HG02642 (cell line): ENCODE measurements at regions not wholly inside any gene's neighbourhood (a gene's known extent, or its start where the extent isn't known, plus 50 kb on each side); places are given as distances from the start of the nearest gene placed in this dataset.

Experiments
- ATAC-seq: cut with Tn5 transposase; IDR thresholded peaks from one replicate; pipeline ENCODE4 v1.9.1; 2021; ENCODE audit warnings: mild to moderate bottlenecking; ENCODE audit not compliant: unreplicated experiment, poor library complexity

GRCh38 chr3:160128056-160128455 lies 97.2 kb upstream of the C3orf80 start:
- ATAC-seq, result no peak

GRCh38 chr3:160129459-160130061 lies 95.7 kb upstream of the C3orf80 start:
- peak; percentile 50 for ATAC-seq

- ATAC-seq, result no peak
Measured at GRCh38 chr3:160130071-160130470, 95.2 kb upstream of the C3orf80 start.

GRCh38 chr3:160130950-160131349 lies 94.3 kb upstream of the C3orf80 start:
- no peak for ATAC-seq

GRCh38 chr3:160132226-160132625 lies 93.0 kb upstream of the C3orf80 start:
- no peak for ATAC-seq

GRCh38 chr3:160133757-160134156 lies 91.5 kb upstream of the C3orf80 start:
- no peak for ATAC-seq

- no peak for ATAC-seq
Measured at GRCh38 chr3:160134454-160134853, 90.8 kb upstream of the C3orf80 start.

- no peak for ATAC-seq
Measured at GRCh38 chr3:160134964-160135363, 90.3 kb upstream of the C3orf80 start.

- ATAC-seq, result peak; percentile 6
Measured at GRCh38 chr3:160135851-160136250, 89.4 kb upstream of the C3orf80 start.

GRCh38 chr3:160136421-160136820 lies 88.8 kb upstream of the C3orf80 start:
- ATAC-seq, result peak; percentile 43

- no peak for ATAC-seq
Measured at GRCh38 chr3:160139291-160139690, 85.9 kb upstream of the C3orf80 start.

- no peak for ATAC-seq
Measured at GRCh38 chr3:160140756-160141155, 84.5 kb upstream of the C3orf80 start.

GRCh38 chr3:160141485-160142185 lies 83.6 kb upstream of the C3orf80 start:
- no peak for ATAC-seq

- no peak for ATAC-seq
Measured at GRCh38 chr3:160143482-160143881, 81.7 kb upstream of the C3orf80 start.

GRCh38 chr3:160150066-160150465 lies 75.2 kb upstream of the C3orf80 start:
- no peak for ATAC-seq

GRCh38 chr3:160150525-160150924 lies 74.7 kb upstream of the C3orf80 start:
- ATAC-seq, result no peak

GRCh38 chr3:160152638-160153037 lies 72.6 kb upstream of the C3orf80 start:
- ATAC-seq, result no peak

- ATAC-seq, result no peak
Measured at GRCh38 chr3:160154033-160154432, 71.2 kb upstream of the C3orf80 start.

- ATAC-seq, result no peak
Measured at GRCh38 chr3:160154596-160154995, 70.6 kb upstream of the C3orf80 start.

GRCh38 chr3:160157321-160157720 lies 67.9 kb upstream of the C3orf80 start:
- ATAC-seq, result no peak

- no peak for ATAC-seq
Measured at GRCh38 chr3:160159341-160159740, 65.9 kb upstream of the C3orf80 start.

GRCh38 chr3:160159806-160160205 lies 65.4 kb upstream of the C3orf80 start:
- ATAC-seq, result no peak
